Prostate gland (tissue), 2 donors: ENCODE measurements at regions not wholly inside any gene's neighbourhood (a gene's known extent, or its start where the extent isn't known, plus 50 kb on each side); places are given as distances from the start of the nearest gene placed in this dataset.

Experiments used
- DNase-seq: peaks from one replicate; pipeline ENCODE4 v3.0.0-alpha.2; 2019; ENCODE audit warnings: low spot score
- H3K27ac ChIP-seq, 2 donors: fragments of 200-600 bp; sonication (generic); 2 replicates each; pipeline ENCODE4 v1.5.1; 2017 to 2019
- H3K27me3 ChIP-seq: fragments of 200-600 bp; sonication (generic); replicated peaks from 2 replicates; pipeline ENCODE4 v1.5.1; 2019; ENCODE audit not compliant: insufficient read depth
- H3K36me3 ChIP-seq, 2 donors: fragments of 200-600 bp; sonication (generic); 1 replicate in 1 of 2; 2 replicates in 1 of 2; pipeline versions ENCODE4 v1.5.1 to v1.8.1; 2017 to 2019
- H3K4me1 ChIP-seq: fragments of 200-600 bp; sonication (generic); replicated peaks from 2 replicates; pipeline ENCODE4 v1.5.1; 2019
- H3K4me3 ChIP-seq, 2 donors: fragments of 200-600 bp; sonication (generic); 2 replicates each; pipeline ENCODE4 v1.5.1; 2017 to 2019
- H3K9me3 ChIP-seq: fragments of 200-600 bp; sonication (generic); 2 replicates; pipeline ENCODE4 v1.5.1; 2017
- POLR2A ChIP-seq: fragments of 450-650 bp; IDR thresholded peaks from one replicate; pipeline ENCODE4 v1.6.1; 2016; ENCODE audit warnings: antibody characterized with exemption, mild to moderate bottlenecking
- POLR2AphosphoS5 ChIP-seq: sonication (generic); formaldehyde crosslinking; IDR thresholded peaks from one replicate; pipeline ENCODE4 v1.6.1; 2017; ENCODE audit warnings: antibody characterized with exemption
- WGBS: methylation state at CpG from one replicate; pipeline ENCODE4 v1.1.5; 2018; 5-methylcytosine and 5-hydroxymethylcytosine counted together
- intact Hi-C: fragments of 100-400 bp; cut with DNase I; formaldehyde crosslinking; loops from one replicate; pipeline ENCODE4 v1.14.2; 2022
- TF ChIP-seq, protein P1 (sequence below), 4 experiments: fragments of 200-600 bp in 2 of 4; fragments of 450-650 bp in 2 of 4; sonication (generic) in 2 of 4; IDR thresholded peaks; 1 replicate in 3 of 4; 2 replicates in 1 of 4; pipeline ENCODE4 v1.5.1; 2016 to 2019; ENCODE audit warnings: antibody characterized with exemption in 4 of 4, mild to moderate bottlenecking in 2 of 4, moderate library complexity in 2 of 4

DNA sequence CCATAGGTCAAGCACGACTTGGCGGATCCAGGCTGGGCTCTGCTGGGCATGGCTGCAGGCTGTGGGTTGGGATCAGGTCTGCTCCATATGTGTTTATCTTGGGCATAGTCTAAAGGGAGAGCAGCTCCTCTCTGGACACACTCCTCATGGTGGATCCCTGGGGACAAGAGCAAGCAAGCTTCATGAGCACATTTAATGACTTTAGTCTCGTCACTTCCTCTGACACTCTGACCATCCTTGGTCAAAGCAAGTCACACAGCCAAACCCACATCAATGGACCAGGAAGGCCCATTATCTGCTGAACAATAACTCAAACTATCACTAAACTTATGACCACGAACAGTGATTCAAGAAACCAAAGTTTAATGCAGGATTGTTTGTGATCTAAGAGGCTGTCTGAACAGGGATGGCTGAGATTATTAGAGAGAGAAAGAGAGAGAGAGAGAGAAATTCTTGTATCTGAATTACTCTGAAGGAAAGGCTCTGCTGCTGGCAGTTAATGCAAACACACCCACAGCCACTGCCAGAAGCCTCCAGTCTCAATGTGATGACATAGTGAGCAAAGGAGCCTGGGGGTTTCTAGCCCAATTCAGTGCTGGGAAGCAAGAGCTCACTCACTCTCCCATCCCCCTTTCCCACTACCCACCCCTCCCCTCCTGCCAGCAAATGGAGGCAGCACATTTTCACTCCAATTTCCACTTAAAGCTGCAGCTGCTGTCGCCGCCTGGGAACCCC lies 490.2 kb upstream of the SULF2 start:
- H3K4me3 ChIP-seq: no peak overlapping the region
- H3K27me3 ChIP-seq: no peaks in the 10 kb centered on the region
- intact Hi-C loops: no loop called here
- no peak for DNase-seq
- no peaks in the 10 kb centered on the region for H3K9me3 ChIP-seq
- no peaks in the 10 kb centered on the region for H3K4me1 ChIP-seq
- 80% methylated on average over 6 of the region's 6 CpGs for WGBS
- TF ChIP-seq, protein P1, sequence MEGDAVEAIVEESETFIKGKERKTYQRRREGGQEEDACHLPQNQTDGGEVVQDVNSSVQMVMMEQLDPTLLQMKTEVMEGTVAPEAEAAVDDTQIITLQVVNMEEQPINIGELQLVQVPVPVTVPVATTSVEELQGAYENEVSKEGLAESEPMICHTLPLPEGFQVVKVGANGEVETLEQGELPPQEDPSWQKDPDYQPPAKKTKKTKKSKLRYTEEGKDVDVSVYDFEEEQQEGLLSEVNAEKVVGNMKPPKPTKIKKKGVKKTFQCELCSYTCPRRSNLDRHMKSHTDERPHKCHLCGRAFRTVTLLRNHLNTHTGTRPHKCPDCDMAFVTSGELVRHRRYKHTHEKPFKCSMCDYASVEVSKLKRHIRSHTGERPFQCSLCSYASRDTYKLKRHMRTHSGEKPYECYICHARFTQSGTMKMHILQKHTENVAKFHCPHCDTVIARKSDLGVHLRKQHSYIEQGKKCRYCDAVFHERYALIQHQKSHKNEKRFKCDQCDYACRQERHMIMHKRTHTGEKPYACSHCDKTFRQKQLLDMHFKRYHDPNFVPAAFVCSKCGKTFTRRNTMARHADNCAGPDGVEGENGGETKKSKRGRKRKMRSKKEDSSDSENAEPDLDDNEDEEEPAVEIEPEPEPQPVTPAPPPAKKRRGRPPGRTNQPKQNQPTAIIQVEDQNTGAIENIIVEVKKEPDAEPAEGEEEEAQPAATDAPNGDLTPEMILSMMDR (IDR thresholded peaks at IDR 0.05): no peak
- TF ChIP-seq POLR2AphosphoS5 (no peak), POLR2A (no peak)
- H3K27ac ChIP-seq: no peak overlapping the region
- H3K36me3 ChIP-seq: no peaks in the 10 kb centered on the region

DNA sequence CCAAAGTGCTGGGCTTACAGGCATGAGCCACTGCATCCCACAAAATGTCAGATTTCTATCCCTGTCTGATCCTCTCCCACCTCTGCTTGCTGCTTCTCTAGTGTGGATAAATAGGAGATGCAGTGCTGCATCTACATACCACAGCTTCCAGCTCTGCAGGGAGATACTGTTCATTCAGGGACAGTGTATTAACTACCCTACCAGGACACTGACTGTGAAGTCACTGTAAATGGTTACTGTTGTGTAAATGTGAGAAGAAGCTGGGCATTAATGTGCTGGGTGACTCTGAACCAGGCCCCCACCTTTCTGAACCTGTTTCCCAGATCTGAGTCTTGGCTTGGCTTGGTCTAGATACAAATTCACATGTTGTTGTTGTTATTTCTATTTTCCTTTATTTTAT lies 488.6 kb upstream of the SULF2 start:
- no peak overlapping the region for H3K27ac ChIP-seq
- TF ChIP-seq POLR2AphosphoS5 (no peak), POLR2A (no peak)
- TF ChIP-seq, protein P1 (IDR thresholded peaks at IDR 0.05): no peak

DNA sequence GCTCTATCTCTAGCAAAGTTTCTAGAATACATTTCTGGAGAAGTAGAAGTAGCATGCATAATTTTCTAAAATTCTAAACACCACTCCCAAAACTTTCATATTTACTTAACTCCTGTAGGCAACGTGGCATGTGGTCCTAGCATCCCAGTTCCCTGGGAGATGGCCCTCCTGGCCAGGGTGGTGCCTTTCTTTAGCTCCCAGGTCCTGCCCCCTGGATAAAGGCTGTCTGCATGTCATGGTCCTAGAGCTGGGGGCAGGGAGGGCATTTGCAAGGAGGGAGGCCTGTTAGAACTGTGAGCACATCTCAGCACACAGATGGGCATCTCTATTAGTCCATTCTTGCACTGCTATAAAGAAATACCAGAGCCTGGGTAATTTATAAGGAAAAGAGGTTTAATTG lies 485.6 kb upstream of the SULF2 start:
- Histone ChIP-seq H3K4me1 (no peaks in the 10 kb centered on the region), H3K9me3 (no peaks in the 10 kb centered on the region), H3K27ac (no peak overlapping the region), H3K4me3 (no peak overlapping the region), H3K27me3 (no peaks in the 10 kb centered on the region), H3K36me3 (no peaks in the 10 kb centered on the region)
- WGBS: 70% methylated on average over 1 of the region's 1 CpG
- TF ChIP-seq POLR2A (no peak), POLR2AphosphoS5 (no peak)
- TF ChIP-seq, protein P1 (IDR thresholded peaks at IDR 0.05): no peak
- intact Hi-C loops: no loop called here
- DNase-seq: no peak

More for the DNA sequence above, 488.6 kb upstream of the SULF2 start:
- Histone ChIP-seq H3K4me3 (no peak overlapping the region), H3K9me3 (no peaks in the 10 kb centered on the region), H3K27me3 (no peaks in the 10 kb centered on the region), H3K4me1 (no peaks in the 10 kb centered on the region), H3K36me3 (no peaks in the 10 kb centered on the region)
- no peak for DNase-seq
- intact Hi-C loops: no loop called here

DNA sequence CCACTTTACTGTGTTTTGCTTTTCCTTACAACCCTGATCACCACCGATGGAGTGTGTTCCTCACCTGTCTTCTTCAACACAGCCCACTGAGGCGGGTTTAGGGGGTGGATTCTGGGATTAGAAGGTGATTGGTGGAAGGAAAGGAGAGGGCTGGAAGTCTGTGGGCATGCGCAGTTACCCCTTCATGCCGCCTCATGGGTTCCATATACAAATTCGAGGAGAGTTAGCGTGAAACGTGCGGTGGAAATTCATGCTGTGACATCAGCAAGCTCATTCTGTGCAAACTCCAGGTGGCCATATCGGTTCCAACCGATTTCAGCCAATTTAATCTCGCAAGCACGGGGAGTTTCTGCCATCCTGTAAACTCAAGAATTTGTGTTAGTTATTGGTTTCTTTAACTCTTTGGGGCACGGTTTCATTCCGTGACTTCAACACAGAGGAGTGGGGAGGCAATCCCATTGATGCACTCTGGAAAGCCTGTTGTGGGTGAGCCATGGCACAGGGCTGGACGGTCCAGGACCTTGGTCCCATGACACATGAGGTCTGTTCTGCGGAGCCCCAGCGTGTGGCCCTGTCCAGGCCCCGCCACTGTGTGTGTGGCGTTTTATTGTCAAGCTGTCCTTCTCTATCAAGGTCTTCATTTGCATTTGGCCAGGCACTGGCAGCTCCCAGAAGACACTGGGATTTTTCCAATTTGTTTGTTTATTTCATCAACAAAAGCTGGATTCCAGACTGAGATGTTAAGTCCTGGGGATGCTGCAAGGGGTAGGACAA lies 482.8 kb upstream of the SULF2 start:
- H3K4me1 ChIP-seq: no peaks in the 10 kb centered on the region
- no peaks in the 10 kb centered on the region for H3K36me3 ChIP-seq
- H3K9me3 ChIP-seq: no peaks in the 10 kb centered on the region
- H3K27ac ChIP-seq: no peak overlapping the region
- WGBS: 93% methylated on average over 19 of the region's 19 CpGs
- no peak overlapping the region for H3K4me3 ChIP-seq
- intact Hi-C loops: no loop called here
- no peak for DNase-seq
- H3K27me3 ChIP-seq: no peaks in the 10 kb centered on the region
- TF ChIP-seq POLR2AphosphoS5 (no peak), POLR2A (no peak)
- TF ChIP-seq, protein P1 (IDR thresholded peaks at IDR 0.05): no peak

DNA sequence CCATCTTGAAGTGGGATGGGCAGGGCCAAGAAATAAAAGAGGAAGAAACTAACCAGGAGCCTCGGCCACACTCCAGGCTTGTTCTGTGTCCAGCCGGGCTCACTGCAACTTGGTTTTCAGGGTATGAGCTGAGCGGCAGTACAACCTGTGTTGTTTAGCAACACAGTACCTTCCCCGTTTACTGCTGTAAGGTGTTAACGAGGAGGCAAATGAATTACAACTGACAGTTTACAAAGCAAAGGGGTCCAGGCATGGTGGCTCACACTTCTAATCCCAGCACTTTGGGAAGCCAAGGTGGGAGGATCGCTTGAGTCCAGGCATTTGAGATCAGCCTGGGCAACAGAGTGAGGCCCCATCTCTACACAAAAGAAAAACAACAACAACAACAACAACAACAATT lies 481.3 kb upstream of the SULF2 start:
- H3K36me3 ChIP-seq: no peaks in the 10 kb centered on the region
- H3K4me1 ChIP-seq: no peaks in the 10 kb centered on the region
- no peak for DNase-seq
- WGBS: 94% methylated on average over 6 of the region's 6 CpGs
- H3K9me3 ChIP-seq: no peaks in the 10 kb centered on the region
- no peaks in the 10 kb centered on the region for H3K27me3 ChIP-seq
- intact Hi-C loops: no loop called here
- no peak overlapping the region for H3K4me3 ChIP-seq
- H3K27ac ChIP-seq: no peak overlapping the region
- no peak for TF ChIP-seq POLR2A
- no peak for TF ChIP-seq POLR2AphosphoS5
- TF ChIP-seq, protein P1 (IDR thresholded peaks at IDR 0.05): no peak
